ENCODE measurements at regions not wholly inside any gene's neighbourhood (a gene's known extent, or its start where the extent isn't known, plus 50 kb on each side); places are given as distances from the start of the nearest gene placed in this dataset.

DNA sequence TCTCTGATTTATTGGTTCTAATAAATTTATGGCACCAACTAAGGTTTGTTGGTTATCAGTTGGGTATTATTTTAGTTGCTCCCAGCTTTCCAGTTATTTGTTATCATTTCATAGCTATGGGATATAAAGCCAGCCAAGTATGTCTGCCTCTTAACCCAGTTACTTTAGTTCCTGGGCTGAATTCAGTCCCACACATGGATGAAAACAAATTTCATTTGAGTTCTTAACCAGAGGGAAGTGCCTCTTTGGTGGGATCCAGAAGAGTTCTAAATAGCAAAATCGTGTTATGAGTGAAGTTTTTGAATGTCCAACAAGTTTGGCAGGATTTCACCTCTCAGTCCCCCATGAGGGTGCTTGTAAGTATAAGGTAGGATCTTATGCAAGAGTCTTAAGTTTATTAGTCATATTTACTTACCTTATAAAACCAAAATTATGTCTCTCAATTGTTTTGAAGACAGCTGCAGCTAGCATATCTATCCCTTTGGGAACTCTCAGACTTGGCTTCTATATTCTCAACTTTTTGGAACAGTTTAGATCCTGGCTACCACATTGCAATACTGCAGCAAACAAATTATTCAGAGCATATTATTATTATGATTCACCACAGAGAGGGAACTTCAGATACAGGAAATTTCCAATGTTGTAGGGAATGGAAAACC, 683.6 kb downstream of the BCKDHB start:
- TF ChIP-seq EZH2 (IDR thresholded peaks at IDR 0.05; ENCODE audit: insufficient read depth, poor library complexity, severe bottlenecking) (no peak), EZH2phosphoT487 (IDR thresholded peaks at IDR 0.05; ENCODE audit: insufficient read depth, low read depth) (no peak)

All from GM23248 (cell line).